ENCODE measurements at regions not wholly inside any gene's neighbourhood (a gene's known extent, or its start where the extent isn't known, plus 50 kb on each side); places are given as distances from the start of the nearest gene placed in this dataset.

DNA sequence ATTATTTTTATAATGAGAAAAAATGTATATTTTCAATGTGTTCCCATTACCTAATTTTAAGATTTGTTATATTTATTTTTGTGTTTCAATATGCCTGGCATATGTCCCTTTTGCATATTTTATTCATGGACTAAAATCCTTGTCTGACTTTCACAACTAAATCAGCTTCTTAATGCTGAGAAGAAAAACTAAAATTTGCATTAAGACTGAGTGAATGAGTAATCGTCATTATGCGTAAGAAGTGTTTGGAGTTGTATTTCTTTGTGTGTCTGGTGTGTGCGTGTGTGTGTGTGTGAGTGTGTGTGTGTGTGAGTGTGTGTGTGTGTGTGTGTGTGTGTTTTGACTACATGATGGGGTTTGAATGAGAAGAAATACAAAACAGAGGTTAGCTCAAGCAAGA lies 201.7 kb upstream of the SP8 start:
- intact Hi-C loops (cut with DNase I; ENCODE audit: low total_unique reads) = no loop called here
- WGBS, 2 donors = 72 to 81% methylated on average over 3 of the region's 3 CpGs
- no peak overlapping the region for H3K4me3 ChIP-seq (ENCODE audit: low read depth, poor library complexity, severe bottlenecking)
- DNase-seq (ENCODE audit: low spot score in 2 of 2) = no peak
- TF ChIP-seq, protein P1, sequence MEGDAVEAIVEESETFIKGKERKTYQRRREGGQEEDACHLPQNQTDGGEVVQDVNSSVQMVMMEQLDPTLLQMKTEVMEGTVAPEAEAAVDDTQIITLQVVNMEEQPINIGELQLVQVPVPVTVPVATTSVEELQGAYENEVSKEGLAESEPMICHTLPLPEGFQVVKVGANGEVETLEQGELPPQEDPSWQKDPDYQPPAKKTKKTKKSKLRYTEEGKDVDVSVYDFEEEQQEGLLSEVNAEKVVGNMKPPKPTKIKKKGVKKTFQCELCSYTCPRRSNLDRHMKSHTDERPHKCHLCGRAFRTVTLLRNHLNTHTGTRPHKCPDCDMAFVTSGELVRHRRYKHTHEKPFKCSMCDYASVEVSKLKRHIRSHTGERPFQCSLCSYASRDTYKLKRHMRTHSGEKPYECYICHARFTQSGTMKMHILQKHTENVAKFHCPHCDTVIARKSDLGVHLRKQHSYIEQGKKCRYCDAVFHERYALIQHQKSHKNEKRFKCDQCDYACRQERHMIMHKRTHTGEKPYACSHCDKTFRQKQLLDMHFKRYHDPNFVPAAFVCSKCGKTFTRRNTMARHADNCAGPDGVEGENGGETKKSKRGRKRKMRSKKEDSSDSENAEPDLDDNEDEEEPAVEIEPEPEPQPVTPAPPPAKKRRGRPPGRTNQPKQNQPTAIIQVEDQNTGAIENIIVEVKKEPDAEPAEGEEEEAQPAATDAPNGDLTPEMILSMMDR (IDR thresholded peaks at IDR 0.05) = no peak

DNA sequence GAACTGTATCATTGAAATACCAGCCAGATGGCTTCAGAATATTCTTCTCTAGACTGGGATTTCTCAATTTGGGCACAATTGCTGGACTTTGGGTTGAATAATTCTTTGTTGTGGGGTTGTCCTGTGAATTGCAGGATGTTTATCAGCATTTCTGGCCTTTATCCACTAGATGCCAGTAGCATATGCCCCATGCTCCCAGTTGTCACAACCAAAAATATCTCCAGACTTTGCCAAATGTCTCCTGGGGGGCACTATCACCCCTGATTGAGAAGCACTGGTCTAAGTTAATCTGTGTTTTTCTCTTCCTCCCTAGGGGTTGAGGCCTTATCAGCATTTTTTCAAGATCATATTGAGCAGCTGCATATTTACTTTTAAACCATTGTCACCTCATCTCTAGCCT lies 204.9 kb upstream of the SP8 start:
- no peak overlapping the region for H3K4me3 ChIP-seq (ENCODE audit: low read depth, poor library complexity, severe bottlenecking)
- TF ChIP-seq POLR2A (IDR thresholded peaks at IDR 0.05) = no peak
- TF ChIP-seq, protein P1 (IDR thresholded peaks at IDR 0.05) = no peak
- intact Hi-C loops (cut with DNase I; ENCODE audit: low total_unique reads) = no loop called here
- DNase-seq (ENCODE audit: low spot score in 2 of 2) = no peak

DNA sequence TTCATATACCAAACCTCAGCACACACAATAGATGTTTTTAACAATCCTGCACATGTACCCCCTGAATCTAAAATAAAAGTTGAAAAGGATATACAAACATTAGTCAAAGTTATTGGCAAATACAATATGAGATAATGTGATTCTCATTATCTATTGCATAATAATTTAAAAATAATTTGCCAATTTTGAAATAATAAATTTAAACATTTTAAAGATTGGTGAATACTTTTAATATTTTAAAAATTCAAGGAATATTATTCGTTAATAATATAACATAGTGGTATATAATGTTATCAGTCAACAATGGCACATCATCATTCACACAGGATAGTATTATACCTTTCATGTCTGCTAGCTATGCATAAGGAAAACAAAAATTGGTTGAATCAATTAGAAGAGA lies 207.0 kb upstream of the SP8 start:
- H3K4me3 ChIP-seq (ENCODE audit: low read depth, poor library complexity, severe bottlenecking) = no peak overlapping the region
- DNase-seq (ENCODE audit: low spot score in 2 of 2) = no peak
- TF ChIP-seq, protein P1 (IDR thresholded peaks at IDR 0.05) = no peak
- no peak for TF ChIP-seq POLR2A (IDR thresholded peaks at IDR 0.05)
- intact Hi-C loops (cut with DNase I; ENCODE audit: low total_unique reads) = no loop called here
- WGBS, 2 donors = 47 to 83% methylated on average over 1 of the region's 1 CpG

- no peak overlapping the region for H3K4me3 ChIP-seq (ENCODE audit: low read depth, poor library complexity, severe bottlenecking)
- DNase-seq (ENCODE audit: low spot score in 2 of 2) = no peak
- WGBS, 2 donors = 19 to 41% methylated on average over 1 of the region's 1 CpG
- intact Hi-C loops (cut with DNase I; ENCODE audit: low total_unique reads) = no loop called here
- TF ChIP-seq POLR2A (IDR thresholded peaks at IDR 0.05) = no peak
- TF ChIP-seq, protein P1 (IDR thresholded peaks at IDR 0.05) = no peak
These were observed 211.6 kb upstream of the SP8 start for GRCh38 chr7:20998309-20998708.

DNA sequence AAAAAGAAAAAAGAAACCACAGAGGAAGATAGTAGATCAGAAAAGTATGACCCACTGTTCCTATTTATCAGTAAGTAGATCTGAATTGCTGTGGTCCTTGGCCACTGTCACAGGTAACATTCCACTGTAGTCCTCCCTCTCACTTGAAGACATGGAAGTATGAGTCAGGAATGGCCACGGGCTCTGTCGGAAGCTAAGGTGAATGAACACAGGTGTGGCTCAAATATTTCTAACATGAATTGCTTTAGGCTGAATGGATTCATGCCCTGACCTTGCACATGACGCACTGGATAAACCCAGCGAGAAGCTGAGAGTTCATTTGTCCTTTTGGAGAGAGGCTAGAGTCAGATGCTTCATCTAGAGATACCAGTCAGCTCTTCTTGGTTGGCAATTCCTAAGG lies 224.5 kb upstream of the SP8 start:
- peak in 1 of 2 donors; percentile 31 for DNase-seq (ENCODE audit: low spot score in 2 of 2)
- no peak overlapping the region for H3K4me3 ChIP-seq (ENCODE audit: low read depth, poor library complexity, severe bottlenecking)
- TF ChIP-seq, protein P1 (IDR thresholded peaks at IDR 0.05) = no peak
- no peak for TF ChIP-seq POLR2A (IDR thresholded peaks at IDR 0.05)
- 41 to 49% methylated on average over 4 of the region's 4 CpGs for WGBS, 2 donors
- intact Hi-C loops (cut with DNase I; ENCODE audit: low total_unique reads) = no loop called here

GRCh38 chr7:21013765-21014539 lies 227.3 kb upstream of the SP8 start:
- no peak overlapping the region for H3K4me3 ChIP-seq (ENCODE audit: low read depth, poor library complexity, severe bottlenecking)
- no peak for TF ChIP-seq POLR2A (IDR thresholded peaks at IDR 0.05)
- TF ChIP-seq, protein P1 (IDR thresholded peaks at IDR 0.05) = no peak
- intact Hi-C loops (cut with DNase I; ENCODE audit: low total_unique reads) = no loop called here
- WGBS, 2 donors = 35 to 45% methylated on average over 3 of the region's 3 CpGs
- no peak for DNase-seq (ENCODE audit: low spot score in 2 of 2)

Data from lower leg skin (tissue), 4 donors.